ENCODE measurements at regions not wholly inside any gene's neighbourhood (a gene's known extent, or its start where the extent isn't known, plus 50 kb on each side); places are given as distances from the start of the nearest gene placed in this dataset.

DNA sequence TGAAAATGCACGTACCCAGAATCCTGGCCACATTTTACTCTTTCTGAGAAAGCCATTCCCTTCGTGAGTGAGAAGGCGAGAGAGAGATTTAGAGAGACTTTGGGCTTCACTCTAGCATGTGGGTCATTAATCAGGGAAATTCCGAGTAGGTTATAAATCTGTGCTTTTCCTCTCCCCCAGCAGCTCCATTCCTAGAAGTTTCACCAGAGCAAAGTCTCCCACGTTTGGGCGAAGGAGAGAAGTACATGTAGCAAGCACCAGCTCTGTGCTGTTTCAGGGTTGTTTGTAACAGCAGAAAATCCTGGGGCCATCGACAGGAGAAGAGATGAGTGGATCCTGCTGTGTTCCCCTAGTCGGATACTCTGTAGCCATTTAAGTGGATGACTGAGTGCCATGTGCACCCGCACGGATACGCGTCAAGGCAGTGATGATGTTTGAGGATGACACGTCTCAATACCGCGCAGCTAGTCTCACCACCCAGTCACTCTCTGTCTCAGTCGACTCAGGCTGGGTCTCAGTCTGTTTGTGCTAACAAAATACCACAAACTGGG is 131.8 kb upstream of the PEG3 start:
- TF ChIP-seq, protein P1, sequence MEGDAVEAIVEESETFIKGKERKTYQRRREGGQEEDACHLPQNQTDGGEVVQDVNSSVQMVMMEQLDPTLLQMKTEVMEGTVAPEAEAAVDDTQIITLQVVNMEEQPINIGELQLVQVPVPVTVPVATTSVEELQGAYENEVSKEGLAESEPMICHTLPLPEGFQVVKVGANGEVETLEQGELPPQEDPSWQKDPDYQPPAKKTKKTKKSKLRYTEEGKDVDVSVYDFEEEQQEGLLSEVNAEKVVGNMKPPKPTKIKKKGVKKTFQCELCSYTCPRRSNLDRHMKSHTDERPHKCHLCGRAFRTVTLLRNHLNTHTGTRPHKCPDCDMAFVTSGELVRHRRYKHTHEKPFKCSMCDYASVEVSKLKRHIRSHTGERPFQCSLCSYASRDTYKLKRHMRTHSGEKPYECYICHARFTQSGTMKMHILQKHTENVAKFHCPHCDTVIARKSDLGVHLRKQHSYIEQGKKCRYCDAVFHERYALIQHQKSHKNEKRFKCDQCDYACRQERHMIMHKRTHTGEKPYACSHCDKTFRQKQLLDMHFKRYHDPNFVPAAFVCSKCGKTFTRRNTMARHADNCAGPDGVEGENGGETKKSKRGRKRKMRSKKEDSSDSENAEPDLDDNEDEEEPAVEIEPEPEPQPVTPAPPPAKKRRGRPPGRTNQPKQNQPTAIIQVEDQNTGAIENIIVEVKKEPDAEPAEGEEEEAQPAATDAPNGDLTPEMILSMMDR (IDR thresholded peaks at IDR 0.05; ENCODE audit: low read length) = no peak
- TF ChIP-seq EZH2 (optimal IDR thresholded peaks at IDR 0.05; ENCODE audit: low read depth, low read length) = no peak
